HEK293 (cell line): ENCODE measurements at regions not wholly inside any gene's neighbourhood (a gene's known extent, or its start where the extent isn't known, plus 50 kb on each side); places are given as distances from the start of the nearest gene placed in this dataset.

ENCODE experiments used
- CTCF ChIA-PET: fragments of 350-600 bp; formaldehyde crosslinking; extraction: SDS; loops from one replicate; lab custom pipeline; 2021; ENCODE audit warnings: antibody characterized with exemption; lab: Yijun Ruan, JAX
- POLR2A ChIA-PET: fragments of 300-600 bp; formaldehyde crosslinking; extraction: SDS; loops from one replicate; lab custom pipeline; 2020; ENCODE audit warnings: antibody characterized with exemption, inconsistent platforms; lab: Yijun Ruan, JAX
- H3K27ac ChIP-seq: fragments of 200-500 bp; sonication (Bioruptor generic); 2 replicates; pipeline ENCODE4 v1.5.1; 2014; ENCODE audit warnings: low read depth, low read length, control low read depth, inconsistent platforms; ENCODE audit errors: extremely low read depth
- H3K36me3 ChIP-seq, 2 experiments: fragments of 200-500 bp in 1 of 2; sonication (Bioruptor generic) in 1 of 2; 1 replicate in 1 of 2; 2 replicates in 1 of 2; pipeline ENCODE4 v1.5.1; 2014 to 2017; ENCODE audit warnings: inconsistent platforms in 2 of 2, low read length in 2 of 2; ENCODE audit not compliant: control insufficient read depth in 2 of 2, insufficient read depth in 1 of 2
- H3K4me1 ChIP-seq: fragments of 200-500 bp; sonication (Bioruptor generic); 2 replicates; pipeline ENCODE4 v1.5.1; 2014; ENCODE audit warnings: mild to moderate bottlenecking, low read length, inconsistent platforms; ENCODE audit not compliant: control insufficient read depth, insufficient read depth
- H3K4me3 ChIP-seq: 2 replicates; pipeline ENCODE4 v1.5.1; 2011; ENCODE audit warnings: low read depth, mild to moderate bottlenecking, control low read depth, low read length, moderate library complexity
- H3K9me3 ChIP-seq: fragments of 200-500 bp; sonication (Bioruptor generic); 2 replicates; pipeline ENCODE4 v1.5.1; 2014; ENCODE audit warnings: low read depth, low read length, inconsistent platforms; ENCODE audit not compliant: control insufficient read depth, insufficient read depth
- EGR2 ChIP-seq: fragments of 450-650 bp; formaldehyde crosslinking; IDR thresholded peaks from 2 replicates; pipeline ENCODE4 v1.5.1; 2016; ENCODE audit warnings: low read depth, missing biosample characterization, missing genetic modification characterization
- FEZF1 ChIP-seq: fragments of 450-650 bp; formaldehyde crosslinking; IDR thresholded peaks from 2 replicates; pipeline ENCODE4 v1.5.1; 2016; ENCODE audit warnings: missing biosample characterization, missing genetic modification characterization
- GLIS1 ChIP-seq: fragments of 450-650 bp; formaldehyde crosslinking; IDR thresholded peaks from 2 replicates; pipeline ENCODE4 v1.5.1; 2016; ENCODE audit warnings: missing biosample characterization, missing genetic modification characterization
- KLF10 ChIP-seq: fragments of 450-650 bp; IDR thresholded peaks from 2 replicates; pipeline ENCODE4 v1.5.1; 2018; ENCODE audit warnings: missing biosample characterization, mild to moderate bottlenecking, missing genetic modification characterization
- OSR2 ChIP-seq: fragments of 450-650 bp; formaldehyde crosslinking; IDR thresholded peaks from 2 replicates; pipeline ENCODE4 v1.5.1; 2016; ENCODE audit warnings: missing biosample characterization, missing genetic modification characterization
- WT1 ChIP-seq: fragments of 450-650 bp; formaldehyde crosslinking; IDR thresholded peaks from 2 replicates; pipeline ENCODE4 v1.5.1; 2016; ENCODE audit warnings: missing biosample characterization, missing genetic modification characterization
- ZBTB21 ChIP-seq: fragments of 450-650 bp; formaldehyde crosslinking; IDR thresholded peaks from 2 replicates; pipeline ENCODE4 v1.5.1; 2017; ENCODE audit warnings: missing biosample characterization, missing genetic modification characterization
- ZEB2 ChIP-seq: fragments of 450-650 bp; formaldehyde crosslinking; IDR thresholded peaks from 2 replicates; pipeline ENCODE4 v1.5.1; 2016; ENCODE audit warnings: missing biosample characterization, missing genetic modification characterization
- ZFHX2 ChIP-seq: fragments of 450-650 bp; formaldehyde crosslinking; conservative IDR thresholded peaks from 2 replicates; pipeline ENCODE4 v1.5.1; 2016; ENCODE audit warnings: missing biosample characterization, missing genetic modification characterization
- ZIC2 ChIP-seq: fragments of 450-650 bp; formaldehyde crosslinking; IDR thresholded peaks from 2 replicates; pipeline ENCODE4 v1.5.1; 2016; ENCODE audit warnings: missing biosample characterization, missing genetic modification characterization
- ZNF274 ChIP-seq, 2 experiments: fragments of 200-500 bp in 1 of 2; fragments of 450-650 bp in 1 of 2; sonication (Bioruptor generic) in 1 of 2; formaldehyde crosslinking in 1 of 2; IDR thresholded peaks; 2 replicates each; pipeline versions ENCODE4 v1.5.1 to v1.6.1; 2014 to 2016; ENCODE audit warnings: borderline replicate concordance in 1 of 2, inconsistent platforms in 1 of 2, low read length in 1 of 2, missing biosample characterization in 1 of 2, missing genetic modification characterization in 1 of 2
- ZNF341 ChIP-seq: fragments of 450-650 bp; formaldehyde crosslinking; IDR thresholded peaks from 2 replicates; pipeline ENCODE4; 2016; ENCODE audit warnings: low read depth, missing biosample characterization, missing genetic modification characterization
- ZNF398 ChIP-seq: fragments of 450-650 bp; formaldehyde crosslinking; IDR thresholded peaks from 2 replicates; pipeline ENCODE4 v1.5.1; 2017; ENCODE audit warnings: missing biosample characterization, missing genetic modification characterization
- ZNF488 ChIP-seq: fragments of 450-650 bp; formaldehyde crosslinking; IDR thresholded peaks from 2 replicates; pipeline ENCODE4 v1.5.1; 2016; ENCODE audit warnings: missing biosample characterization, missing genetic modification characterization
- ZNF518A ChIP-seq: fragments of 450-650 bp; formaldehyde crosslinking; conservative IDR thresholded peaks from 2 replicates; pipeline ENCODE4 v1.5.1; 2016; ENCODE audit warnings: low read depth, missing biosample characterization, missing genetic modification characterization
- ZNF529 ChIP-seq: fragments of 450-650 bp; formaldehyde crosslinking; IDR thresholded peaks from 2 replicates; pipeline ENCODE4 v1.5.1; 2017; ENCODE audit warnings: missing genetic modification characterization, missing biosample characterization; ENCODE audit not compliant: insufficient replicate concordance
- ZNF596 ChIP-seq: fragments of 450-650 bp; IDR thresholded peaks from 2 replicates; pipeline ENCODE4 v1.5.0; 2018; ENCODE audit warnings: missing biosample characterization, mild to moderate bottlenecking, missing genetic modification characterization, moderate library complexity
- ZNF621 ChIP-seq: fragments of 450-650 bp; formaldehyde crosslinking; IDR thresholded peaks from 2 replicates; pipeline ENCODE4 v1.5.1; 2017; ENCODE audit warnings: missing biosample characterization, missing genetic modification characterization
- ZNF629 ChIP-seq: fragments of 450-650 bp; formaldehyde crosslinking; IDR thresholded peaks from 2 replicates; pipeline ENCODE4 v1.5.1; 2017; ENCODE audit warnings: missing biosample characterization, missing genetic modification characterization
- ZNF837 ChIP-seq: fragments of 450-650 bp; formaldehyde crosslinking; IDR thresholded peaks from 2 replicates; pipeline ENCODE4 v1.5.1; 2016; ENCODE audit warnings: missing biosample characterization, missing genetic modification characterization
- ZNF843 ChIP-seq: fragments of 450-650 bp; formaldehyde crosslinking; IDR thresholded peaks from 2 replicates; pipeline ENCODE4 v1.5.1; 2016; ENCODE audit warnings: missing biosample characterization, missing genetic modification characterization

GRCh38 chr3:72086042-72086742, 301.2 kb upstream of the PROK2 start:
- Histone ChIP-seq H3K4me3 (no peak overlapping the region), H3K9me3 (no peaks in the 10 kb centered on the region), H3K27ac (no peak overlapping the region), H3K36me3 (no peaks in the 10 kb centered on the region), H3K4me1 (peaks cover 3% of the 10 kb centered on the region; the same call in 1 of the 2 replicates)
- POLR2A ChIA-PET = no interaction called here
- CTCF ChIA-PET = interaction anchor here (0.7 kb wide), 1 partner anchor 717 kb away, joined by 3 read pairs; no protein-coding TSS in a partner anchor
- TF ChIP-seq ZFHX2 (tag by site-specific recombination) = peak; percentile 84
- no peak for TF ChIP-seq ZNF341 (tag by site-specific recombination)
- peak; percentile 62 for TF ChIP-seq EGR2 (tag by site-specific recombination)
- no peak for TF ChIP-seq ZNF621
- TF ChIP-seq GLIS1 (tag by site-specific recombination) = peak; percentile 16; the same call in 1 of the 2 replicates
- TF ChIP-seq ZNF837 (tag by site-specific recombination) = no peak

- Histone ChIP-seq H3K4me3 (no peak overlapping the region), H3K27ac (no peak overlapping the region), H3K36me3 (no peaks in the 10 kb centered on the region), H3K9me3 (no peaks in the 10 kb centered on the region), H3K4me1 (peaks cover 3% of the 10 kb centered on the region; the same call in 1 of the 2 replicates)
- POLR2A ChIA-PET = no interaction called here
- no peak for TF ChIP-seq ZNF529
- no peak for TF ChIP-seq ZEB2 (tag by site-specific recombination)
- CTCF ChIA-PET = no interaction called here
Observed at GRCh38 chr3:72085036-72085435, 300.1 kb upstream of the PROK2 start.

- Histone ChIP-seq H3K4me3 (no peak overlapping the region), H3K4me1 (peaks cover 3% of the 10 kb centered on the region), H3K27ac (peak overlapping the region; percentile 51), H3K36me3 (no peaks in the 10 kb centered on the region), H3K9me3 (no peaks in the 10 kb centered on the region)
- CTCF ChIA-PET = interaction anchor here (0.7 kb wide), 2 partner anchors 22 to 165 kb away, joined by 3 to 7 read pairs; no protein-coding TSS in a partner anchor
- POLR2A ChIA-PET = no interaction called here
- TF ChIP-seq ZNF596 (tag by site-specific recombination) = peak; percentile 69
- TF ChIP-seq ZEB2 (tag by site-specific recombination) = 0 out of 2 replicates have a peak, but pooled peaks have one; percentile 41
- no peak for TF ChIP-seq ZNF488 (tag by site-specific recombination)
- TF ChIP-seq OSR2 (tag by site-specific recombination) = peak; percentile 65
- TF ChIP-seq ZNF518A = 0 out of 2 replicates have a peak, but pooled peaks have one; percentile 20
- 0 out of 2 replicates have a peak, but pooled peaks have one; percentile 10 for TF ChIP-seq ZIC2 (tag by site-specific recombination)
- TF ChIP-seq KLF10 (tag by site-specific recombination) = 0 out of 2 replicates have a peak, but pooled peaks have one; percentile 26
- TF ChIP-seq FEZF1 (tag by site-specific recombination) = peak; percentile 44; the same call in 1 of the 2 replicates
- TF ChIP-seq ZNF398 = peak; percentile 79
- TF ChIP-seq ZNF843 (tag by site-specific recombination) = peak; percentile 81
- TF ChIP-seq EGR2 (tag by site-specific recombination) = peak; percentile 65; the same call in 1 of the 2 replicates
- no peak for TF ChIP-seq ZNF274 (IDR thresholded peaks at IDR 0.05; ENCODE audit: low read length)
- TF ChIP-seq ZNF274 (tag by site-specific recombination; IDR thresholded peaks at IDR 0.05; ENCODE audit: borderline replicate concordance) = no peak
- TF ChIP-seq WT1 (tag by site-specific recombination) = peak; percentile 38; the same call in 1 of the 2 replicates
- TF ChIP-seq ZNF629 (tag by site-specific recombination) = peak; percentile 79
- TF ChIP-seq ZBTB21 = peak; percentile 57; the same call in 1 of the 2 replicates
- TF ChIP-seq GLIS1 (tag by site-specific recombination) = peak; percentile 84
Observed at GRCh38 chr3:72082776-72083462, 298.0 kb upstream of the PROK2 start.
